Colonic mucosa (tissue), 4 donors: ENCODE measurements at regions not wholly inside any gene's neighbourhood (a gene's known extent, or its start where the extent isn't known, plus 50 kb on each side); places are given as distances from the start of the nearest gene placed in this dataset.

Source experiments
- DNase-seq: peaks from one replicate; pipeline ENCODE4 v3.0.0-alpha.2; 2020
- H3K27ac ChIP-seq: fragments of 200-600 bp; one replicate; pipeline ENCODE4 v1.8.0; 2021
- H3K27me3 ChIP-seq: fragments of 200-600 bp; one replicate; pipeline ENCODE4 v1.8.0; 2021
- H3K36me3 ChIP-seq: fragments of 200-600 bp; one replicate; pipeline ENCODE4 v1.8.0; 2021
- H3K4me1 ChIP-seq: fragments of 200-600 bp; one replicate; pipeline ENCODE4 v1.8.0; 2021; ENCODE audit warnings: mild to moderate bottlenecking
- H3K4me3 ChIP-seq: fragments of 200-600 bp; one replicate; pipeline ENCODE4 v1.8.0; 2021
- H3K9ac ChIP-seq, 2 donors: one replicate each; pipeline ENCODE4 v1.7.0; 2013; ENCODE audit warnings: control low read depth in 2 of 2, low read depth in 2 of 2, low read length in 2 of 2
- H3K9me3 ChIP-seq: fragments of 200-600 bp; one replicate; pipeline ENCODE4 v1.8.0; 2021
- intact Hi-C: fragments of 100-400 bp; cut with DNase I; formaldehyde crosslinking; loops from one replicate; pipeline ENCODE4 v1.14.1; 2022
- TF ChIP-seq, protein P1 (sequence below): fragments of 200-600 bp; IDR thresholded peaks from one replicate; pipeline ENCODE4 v1.8.0; 2022; ENCODE audit warnings: antibody characterized with exemption, mild to moderate bottlenecking
- donor health status: healthy.
- donor health status: DM: no; HTN: no; CAD: no.
- donor health status: DM: no; HTN: no; CAD: no.

DNA sequence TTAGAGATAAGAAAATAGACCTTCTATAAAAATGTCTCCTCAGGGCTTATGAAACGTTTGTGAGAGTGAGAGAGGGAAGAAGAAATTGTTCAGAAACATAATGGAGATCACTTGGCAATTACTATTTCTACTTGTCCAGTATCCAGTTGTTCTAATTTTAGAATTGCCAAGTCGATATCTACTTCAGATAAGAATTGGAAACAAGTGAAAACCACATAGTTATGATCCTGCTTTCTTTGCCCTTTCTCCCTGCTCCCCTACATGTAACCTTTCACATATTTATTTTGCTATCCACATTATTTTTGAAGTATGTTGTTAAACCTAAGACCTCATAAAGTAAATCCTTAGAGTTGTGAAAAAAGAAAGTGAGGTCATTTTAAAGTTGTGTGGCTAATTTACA, 1154.7 kb upstream of the ADGRL2 start:
- DNase-seq, result no peak
- no peak overlapping the region for H3K4me3 ChIP-seq
- no peak overlapping the region for H3K9ac ChIP-seq
- H3K27ac ChIP-seq, result no peak overlapping the region
- intact Hi-C loops, result no loop called here
- TF ChIP-seq, protein P1, sequence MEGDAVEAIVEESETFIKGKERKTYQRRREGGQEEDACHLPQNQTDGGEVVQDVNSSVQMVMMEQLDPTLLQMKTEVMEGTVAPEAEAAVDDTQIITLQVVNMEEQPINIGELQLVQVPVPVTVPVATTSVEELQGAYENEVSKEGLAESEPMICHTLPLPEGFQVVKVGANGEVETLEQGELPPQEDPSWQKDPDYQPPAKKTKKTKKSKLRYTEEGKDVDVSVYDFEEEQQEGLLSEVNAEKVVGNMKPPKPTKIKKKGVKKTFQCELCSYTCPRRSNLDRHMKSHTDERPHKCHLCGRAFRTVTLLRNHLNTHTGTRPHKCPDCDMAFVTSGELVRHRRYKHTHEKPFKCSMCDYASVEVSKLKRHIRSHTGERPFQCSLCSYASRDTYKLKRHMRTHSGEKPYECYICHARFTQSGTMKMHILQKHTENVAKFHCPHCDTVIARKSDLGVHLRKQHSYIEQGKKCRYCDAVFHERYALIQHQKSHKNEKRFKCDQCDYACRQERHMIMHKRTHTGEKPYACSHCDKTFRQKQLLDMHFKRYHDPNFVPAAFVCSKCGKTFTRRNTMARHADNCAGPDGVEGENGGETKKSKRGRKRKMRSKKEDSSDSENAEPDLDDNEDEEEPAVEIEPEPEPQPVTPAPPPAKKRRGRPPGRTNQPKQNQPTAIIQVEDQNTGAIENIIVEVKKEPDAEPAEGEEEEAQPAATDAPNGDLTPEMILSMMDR, result no peak
- H3K27me3 ChIP-seq, result no peaks in the 10 kb centered on the region
- H3K9me3 ChIP-seq, result no peaks in the 10 kb centered on the region
- H3K4me1 ChIP-seq, result no peaks in the 10 kb centered on the region
- no peaks in the 10 kb centered on the region for H3K36me3 ChIP-seq

DNA sequence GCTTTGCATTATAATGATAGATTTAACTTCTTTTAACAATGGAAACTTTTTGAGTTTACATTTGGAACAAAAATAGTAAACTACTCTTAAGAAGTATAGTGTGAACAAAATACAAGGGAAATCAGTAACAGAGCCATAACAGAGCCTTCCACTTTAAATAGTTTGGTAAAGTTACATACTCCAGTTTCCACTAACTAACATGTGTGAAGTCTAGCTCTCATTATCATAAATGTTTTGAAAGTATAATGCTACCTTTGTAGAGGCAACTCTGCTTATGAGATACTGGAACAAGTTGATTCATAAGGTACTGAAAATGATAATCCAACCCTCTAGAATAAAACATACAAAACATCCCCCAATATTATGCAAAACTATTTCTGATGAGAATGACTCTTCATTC, 1155.1 kb upstream of the ADGRL2 start:
- no peak overlapping the region for H3K4me3 ChIP-seq
- no peaks in the 10 kb centered on the region for H3K36me3 ChIP-seq
- intact Hi-C loops, result no loop called here
- H3K27ac ChIP-seq, result no peak overlapping the region
- TF ChIP-seq, protein P1, result no peak
- no peak for DNase-seq
- H3K27me3 ChIP-seq, result no peaks in the 10 kb centered on the region
- H3K9me3 ChIP-seq, result no peaks in the 10 kb centered on the region
- H3K4me1 ChIP-seq, result no peaks in the 10 kb centered on the region
- no peak overlapping the region for H3K9ac ChIP-seq

DNA sequence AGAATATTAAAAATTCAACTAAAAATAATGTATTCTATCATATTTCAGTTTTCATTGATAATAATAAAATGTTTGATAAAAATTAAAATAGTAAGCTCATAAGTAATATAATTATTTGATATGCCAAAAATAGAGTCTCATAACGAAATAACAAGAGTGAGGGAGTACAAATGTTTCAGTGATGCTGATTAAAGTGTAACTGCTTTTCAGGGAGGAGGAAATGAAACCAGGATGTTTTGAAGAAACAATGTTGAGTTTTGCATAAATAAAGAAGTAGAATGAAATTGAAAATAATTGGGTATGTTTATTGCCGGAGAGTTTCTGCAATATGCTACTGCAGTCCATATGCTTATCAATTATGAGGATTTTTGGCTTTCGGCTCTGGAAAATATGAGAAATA, 1159.8 kb upstream of the ADGRL2 start:
- H3K4me3 ChIP-seq, result no peak overlapping the region
- TF ChIP-seq, protein P1, result no peak
- DNase-seq, result no peak
- no peak overlapping the region for H3K9ac ChIP-seq
- no peaks in the 10 kb centered on the region for H3K36me3 ChIP-seq
- H3K9me3 ChIP-seq, result no peaks in the 10 kb centered on the region
- intact Hi-C loops, result no loop called here
- H3K27me3 ChIP-seq, result no peaks in the 10 kb centered on the region
- no peaks in the 10 kb centered on the region for H3K4me1 ChIP-seq
- no peak overlapping the region for H3K27ac ChIP-seq

DNA sequence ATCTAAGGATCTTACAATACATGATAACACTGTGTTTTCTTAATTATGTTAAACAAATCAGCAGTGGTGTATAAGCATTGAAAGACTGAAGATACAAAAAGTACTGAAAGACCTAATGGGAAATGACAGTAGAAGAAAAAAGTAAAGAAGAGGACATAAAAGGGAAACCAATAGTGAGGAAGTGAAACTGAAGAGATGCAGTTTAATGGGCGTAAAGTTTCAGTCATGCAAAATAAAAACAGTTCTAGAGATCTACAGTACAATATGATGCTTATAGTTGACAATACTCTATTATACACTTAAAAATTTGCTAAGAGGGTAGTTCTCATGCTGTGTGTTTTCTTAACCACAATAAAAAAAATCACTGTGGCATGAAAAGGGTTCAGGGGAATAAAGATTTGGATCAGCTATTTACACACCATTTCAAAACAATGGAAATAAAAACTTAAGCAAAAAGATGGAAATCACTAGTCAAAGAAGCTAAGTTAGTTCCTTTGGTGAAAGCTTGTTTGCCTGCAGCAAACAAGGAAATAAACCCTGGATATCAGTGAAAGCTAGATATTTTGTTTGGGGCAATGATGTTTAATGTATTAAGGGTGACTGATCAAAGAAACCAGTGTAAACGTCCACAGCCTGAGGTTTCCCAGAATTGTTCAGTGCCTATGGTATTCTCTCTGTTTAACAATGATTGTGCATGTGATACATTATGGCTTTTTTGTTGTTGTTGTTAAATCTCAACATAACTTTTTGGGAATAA, 1160.8 kb upstream of the ADGRL2 start:
- H3K4me1 ChIP-seq, result no peaks in the 10 kb centered on the region
- H3K27me3 ChIP-seq, result no peaks in the 10 kb centered on the region
- TF ChIP-seq, protein P1, result no peak
- H3K36me3 ChIP-seq, result no peaks in the 10 kb centered on the region
- no peaks in the 10 kb centered on the region for H3K9me3 ChIP-seq
- H3K9ac ChIP-seq, result no peak overlapping the region
- DNase-seq, result no peak
- H3K4me3 ChIP-seq, result no peak overlapping the region
- intact Hi-C loops, result no loop called here
- no peak overlapping the region for H3K27ac ChIP-seq

DNA sequence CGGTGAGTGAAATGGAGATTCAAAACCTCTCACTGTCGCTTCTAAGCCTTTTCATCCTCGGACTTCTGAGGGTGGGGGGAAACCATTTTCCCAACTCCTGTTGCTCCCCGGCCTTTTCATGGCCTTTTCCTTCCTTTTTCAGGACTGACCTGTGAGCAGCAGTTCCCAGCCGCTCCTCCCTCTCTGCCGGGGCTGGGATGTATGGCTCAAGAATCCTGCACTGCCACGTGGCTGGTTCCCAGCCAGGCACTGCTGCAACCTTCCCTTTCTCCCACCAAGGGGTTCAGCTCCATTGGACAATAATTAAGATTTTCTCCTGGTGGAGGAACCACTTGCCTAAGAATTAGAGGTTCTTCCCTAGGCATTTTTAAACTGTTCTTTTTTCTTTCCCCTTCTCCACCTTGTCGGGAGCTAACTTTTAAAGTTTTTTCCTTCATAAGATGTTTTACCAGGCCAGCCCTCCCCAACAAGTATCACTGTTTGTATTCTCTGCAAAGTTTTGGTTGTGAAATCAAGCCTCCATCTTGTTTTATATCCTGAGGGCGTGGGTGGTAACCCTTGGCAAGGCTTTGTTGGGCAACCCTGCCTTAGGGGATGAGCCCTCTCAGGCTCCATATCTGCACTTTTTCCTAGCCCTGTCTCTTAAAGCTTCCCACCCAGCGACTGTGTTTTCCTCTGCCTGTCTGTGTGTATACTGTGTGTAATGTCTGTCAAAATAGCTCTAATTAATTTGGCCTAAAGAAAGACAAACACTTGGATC, 1166.6 kb upstream of the ADGRL2 start:
- Histone ChIP-seq H3K4me1 (no peaks in the 10 kb centered on the region), H3K27me3 (no peaks in the 10 kb centered on the region), H3K27ac (no peak overlapping the region), H3K9ac (no peak overlapping the region), H3K4me3 (no peak overlapping the region), H3K36me3 (no peaks in the 10 kb centered on the region), H3K9me3 (no peaks in the 10 kb centered on the region)
- TF ChIP-seq, protein P1, result no peak
- DNase-seq, result no peak
- intact Hi-C loops, result no loop called here
